ENCODE measurements at regions not wholly inside any gene's neighbourhood (a gene's known extent, or its start where the extent isn't known, plus 50 kb on each side); places are given as distances from the start of the nearest gene placed in this dataset.

DNA sequence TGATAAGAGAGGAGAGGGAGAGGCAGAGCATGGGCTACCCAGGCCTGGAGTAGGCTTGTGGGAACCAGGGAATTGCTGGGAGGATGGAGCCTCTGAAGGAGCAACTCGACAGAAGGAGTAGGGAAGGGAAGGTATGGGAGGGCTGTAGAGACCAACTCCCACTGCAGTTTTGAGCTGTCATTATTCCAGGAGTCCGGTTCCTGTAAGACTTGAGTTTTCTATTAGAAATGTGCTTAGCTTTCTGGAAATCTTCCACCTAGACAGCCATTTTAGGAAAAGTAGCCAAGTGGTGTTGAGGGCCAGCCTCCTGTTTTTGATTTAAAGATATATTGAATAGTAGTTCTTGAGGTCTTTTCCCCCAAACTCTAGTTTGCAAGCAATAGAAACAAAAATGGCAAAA lies 323.5 kb downstream of the LRRC70 start:
- TF ChIP-seq, protein P1, sequence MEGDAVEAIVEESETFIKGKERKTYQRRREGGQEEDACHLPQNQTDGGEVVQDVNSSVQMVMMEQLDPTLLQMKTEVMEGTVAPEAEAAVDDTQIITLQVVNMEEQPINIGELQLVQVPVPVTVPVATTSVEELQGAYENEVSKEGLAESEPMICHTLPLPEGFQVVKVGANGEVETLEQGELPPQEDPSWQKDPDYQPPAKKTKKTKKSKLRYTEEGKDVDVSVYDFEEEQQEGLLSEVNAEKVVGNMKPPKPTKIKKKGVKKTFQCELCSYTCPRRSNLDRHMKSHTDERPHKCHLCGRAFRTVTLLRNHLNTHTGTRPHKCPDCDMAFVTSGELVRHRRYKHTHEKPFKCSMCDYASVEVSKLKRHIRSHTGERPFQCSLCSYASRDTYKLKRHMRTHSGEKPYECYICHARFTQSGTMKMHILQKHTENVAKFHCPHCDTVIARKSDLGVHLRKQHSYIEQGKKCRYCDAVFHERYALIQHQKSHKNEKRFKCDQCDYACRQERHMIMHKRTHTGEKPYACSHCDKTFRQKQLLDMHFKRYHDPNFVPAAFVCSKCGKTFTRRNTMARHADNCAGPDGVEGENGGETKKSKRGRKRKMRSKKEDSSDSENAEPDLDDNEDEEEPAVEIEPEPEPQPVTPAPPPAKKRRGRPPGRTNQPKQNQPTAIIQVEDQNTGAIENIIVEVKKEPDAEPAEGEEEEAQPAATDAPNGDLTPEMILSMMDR (conservative IDR thresholded peaks at IDR 0.05; ENCODE audit: low read length): no peak
- TF ChIP-seq EZH2phosphoT487 (IDR thresholded peaks at IDR 0.05; ENCODE audit: borderline replicate concordance, low read depth, low read length): no peak
